Loucy (cell line): ENCODE measurements at regions not wholly inside any gene's neighbourhood (a gene's known extent, or its start where the extent isn't known, plus 50 kb on each side); places are given as distances from the start of the nearest gene placed in this dataset.

ENCODE experiments used
- H2AFZ ChIP-seq: fragments of 200-600 bp; sonication (generic); 2 replicates; pipeline ENCODE4 v1.6.0; 2016; ENCODE audit warnings: antibody characterized with exemption, mild to moderate bottlenecking, low read length, moderate library complexity
- H3F3A ChIP-seq: fragments of 200-600 bp; 2 replicates; pipeline ENCODE4 v1.6.0; 2016; ENCODE audit warnings: antibody characterized with exemption, low read depth, mild to moderate bottlenecking
- H3K27me3 ChIP-seq: fragments of 200-600 bp; sonication (generic); 2 replicates; pipeline ENCODE4 v1.6.1; 2014; ENCODE audit warnings: low read length, mild to moderate bottlenecking; ENCODE audit not compliant: insufficient read depth, poor library complexity, severe bottlenecking
- H3K36me3 ChIP-seq: fragments of 200-600 bp; sonication (generic); 2 replicates; pipeline ENCODE4 v1.6.1; 2016; ENCODE audit warnings: low read length; ENCODE audit not compliant: insufficient read depth
- H3K4me1 ChIP-seq: fragments of 200-600 bp; sonication (generic); 2 replicates; pipeline ENCODE4 v1.5.1; 2014; ENCODE audit warnings: low read length, mild to moderate bottlenecking; ENCODE audit not compliant: insufficient read depth, poor library complexity, severe bottlenecking
- H3K4me2 ChIP-seq: fragments of 200-600 bp; sonication (generic); 2 replicates; pipeline ENCODE4 v1.6.0; 2014; ENCODE audit warnings: antibody characterized with exemption, low read length, low read depth, mild to moderate bottlenecking; ENCODE audit not compliant: poor library complexity, severe bottlenecking
- H3K4me3 ChIP-seq: fragments of 200-600 bp; sonication (generic); 2 replicates; pipeline ENCODE4 v1.5.1; 2014; ENCODE audit warnings: low read length, mild to moderate bottlenecking, mixed read lengths; ENCODE audit not compliant: poor library complexity, severe bottlenecking
- H3K79me2 ChIP-seq: fragments of 200-600 bp; sonication (generic); 2 replicates; pipeline ENCODE4 v1.6.1; 2014; ENCODE audit warnings: low read length; ENCODE audit not compliant: insufficient read depth
- H3K9ac ChIP-seq: fragments of 200-600 bp; sonication (generic); 2 replicates; pipeline ENCODE4 v1.6.0; 2014; ENCODE audit warnings: mild to moderate bottlenecking, low read depth, low read length, moderate library complexity; ENCODE audit not compliant: poor library complexity, severe bottlenecking
- H3K9me2 ChIP-seq: fragments of 200-600 bp; sonication (generic); replicated peaks from 2 replicates; pipeline ENCODE4 v1.6.1; 2016; ENCODE audit warnings: low read depth, low read length, mixed read lengths
- H3K9me3 ChIP-seq: fragments of 200-600 bp; sonication (generic); 2 replicates; pipeline ENCODE4 v1.6.1; 2014; ENCODE audit warnings: mild to moderate bottlenecking, antibody characterized with exemption, low read length, low read depth; ENCODE audit not compliant: insufficient read depth
- H4K20me1 ChIP-seq: fragments of 200-600 bp; sonication (generic); 2 replicates; pipeline ENCODE4 v1.6.0; 2014; ENCODE audit warnings: antibody characterized with exemption, low read length, mild to moderate bottlenecking; ENCODE audit not compliant: insufficient read depth, poor library complexity, severe bottlenecking
- EZH2phosphoT487 ChIP-seq: fragments of 200-600 bp; IDR thresholded peaks from 2 replicates; pipeline ENCODE4 v1.6.1; 2018; ENCODE audit warnings: antibody characterized with exemption, mild to moderate bottlenecking, moderate library complexity, borderline replicate concordance
- TF ChIP-seq, protein P1 (sequence below): fragments of 200-600 bp; sonication (generic); conservative IDR thresholded peaks from 2 replicates; pipeline ENCODE4 v1.5.1; 2014; ENCODE audit warnings: mild to moderate bottlenecking, antibody characterized with exemption, low read length

DNA sequence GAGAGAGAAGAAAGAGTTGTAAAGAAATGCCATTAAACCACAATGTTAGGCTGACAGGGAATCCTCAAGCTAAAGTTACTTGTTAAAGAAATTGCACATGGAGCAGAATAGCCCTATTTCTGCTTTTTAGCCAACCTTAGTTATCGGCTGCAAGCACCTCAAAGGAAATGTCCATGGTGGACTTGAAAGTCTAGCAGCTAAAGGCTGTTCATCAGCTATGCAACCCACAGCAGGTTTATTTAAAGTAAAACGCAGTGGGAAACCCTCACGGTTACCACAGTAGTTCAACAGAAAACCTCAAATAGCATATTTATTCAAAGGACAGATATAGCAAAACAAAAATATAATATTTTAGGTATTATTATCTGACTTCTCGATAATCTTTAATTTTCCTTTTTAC, 967.2 kb downstream of the IGSF11 start:
- no peak overlapping the region for H3K9ac ChIP-seq
- H3K4me3 ChIP-seq, result no peak overlapping the region
- no peaks in the 10 kb centered on the region for H3K9me3 ChIP-seq

GRCh38 chr3:118075873-118076272, 958.8 kb downstream of the IGSF11 start:
- no peaks in the 10 kb centered on the region for H3K27me3 ChIP-seq
- no peaks in the 10 kb centered on the region for H3K9me2 ChIP-seq
- no peak overlapping the region for H2AFZ ChIP-seq
- no peak overlapping the region for H3K4me2 ChIP-seq
- H3K4me3 ChIP-seq, result no peak overlapping the region
- no peaks in the 10 kb centered on the region for H3K4me1 ChIP-seq
- no peaks in the 10 kb centered on the region for H3F3A ChIP-seq
- no peaks in the 10 kb centered on the region for H3K79me2 ChIP-seq
- no peaks in the 10 kb centered on the region for H3K9me3 ChIP-seq
- H4K20me1 ChIP-seq, result no peaks in the 10 kb centered on the region
- no peak overlapping the region for H3K9ac ChIP-seq
- no peak for TF ChIP-seq EZH2phosphoT487
- TF ChIP-seq, protein P1, sequence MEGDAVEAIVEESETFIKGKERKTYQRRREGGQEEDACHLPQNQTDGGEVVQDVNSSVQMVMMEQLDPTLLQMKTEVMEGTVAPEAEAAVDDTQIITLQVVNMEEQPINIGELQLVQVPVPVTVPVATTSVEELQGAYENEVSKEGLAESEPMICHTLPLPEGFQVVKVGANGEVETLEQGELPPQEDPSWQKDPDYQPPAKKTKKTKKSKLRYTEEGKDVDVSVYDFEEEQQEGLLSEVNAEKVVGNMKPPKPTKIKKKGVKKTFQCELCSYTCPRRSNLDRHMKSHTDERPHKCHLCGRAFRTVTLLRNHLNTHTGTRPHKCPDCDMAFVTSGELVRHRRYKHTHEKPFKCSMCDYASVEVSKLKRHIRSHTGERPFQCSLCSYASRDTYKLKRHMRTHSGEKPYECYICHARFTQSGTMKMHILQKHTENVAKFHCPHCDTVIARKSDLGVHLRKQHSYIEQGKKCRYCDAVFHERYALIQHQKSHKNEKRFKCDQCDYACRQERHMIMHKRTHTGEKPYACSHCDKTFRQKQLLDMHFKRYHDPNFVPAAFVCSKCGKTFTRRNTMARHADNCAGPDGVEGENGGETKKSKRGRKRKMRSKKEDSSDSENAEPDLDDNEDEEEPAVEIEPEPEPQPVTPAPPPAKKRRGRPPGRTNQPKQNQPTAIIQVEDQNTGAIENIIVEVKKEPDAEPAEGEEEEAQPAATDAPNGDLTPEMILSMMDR, result no peak
- H3K36me3 ChIP-seq, result no peaks in the 10 kb centered on the region

More for the DNA sequence above, 967.2 kb downstream of the IGSF11 start:
- Histone ChIP-seq H3K4me2 (no peak overlapping the region), H3K79me2 (no peaks in the 10 kb centered on the region), H2AFZ (no peak overlapping the region), H3K9me2 (no peaks in the 10 kb centered on the region), H3F3A (no peaks in the 10 kb centered on the region), H3K36me3 (no peaks in the 10 kb centered on the region), H3K4me1 (no peaks in the 10 kb centered on the region), H3K27me3 (no peaks in the 10 kb centered on the region), H4K20me1 (no peaks in the 10 kb centered on the region)
- TF ChIP-seq EZH2phosphoT487, result no peak
- TF ChIP-seq, protein P1, result no peak

DNA sequence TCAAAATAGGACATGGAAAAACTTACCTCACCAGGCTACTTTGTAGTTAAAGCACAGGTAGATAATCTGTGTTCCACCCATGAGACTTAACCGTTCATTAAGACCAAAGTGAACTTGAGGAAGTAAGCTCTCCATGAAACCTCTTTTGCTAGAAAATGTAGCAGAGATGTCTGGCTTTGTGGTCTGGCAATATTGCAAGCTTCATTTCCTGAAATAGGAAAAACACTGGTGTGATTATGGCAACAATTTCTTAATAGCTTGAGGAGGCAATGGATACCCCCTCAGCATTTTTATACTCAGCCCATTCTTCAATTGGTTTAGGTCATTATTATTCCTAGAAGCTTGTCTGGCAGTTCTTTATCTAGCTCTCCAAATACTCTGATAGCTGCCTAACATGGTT, 957.3 kb downstream of the IGSF11 start:
- Histone ChIP-seq H3K9ac (no peak overlapping the region), H3K27me3 (no peaks in the 10 kb centered on the region), H3K36me3 (no peaks in the 10 kb centered on the region), H3K4me2 (no peak overlapping the region), H3F3A (no peaks in the 10 kb centered on the region), H3K9me3 (no peaks in the 10 kb centered on the region), H2AFZ (no peak overlapping the region), H3K9me2 (no peaks in the 10 kb centered on the region), H3K4me3 (no peak overlapping the region), H3K79me2 (no peaks in the 10 kb centered on the region), H4K20me1 (no peaks in the 10 kb centered on the region), H3K4me1 (no peaks in the 10 kb centered on the region)
- TF ChIP-seq, protein P1, result no peak
- no peak for TF ChIP-seq EZH2phosphoT487
